ENCODE measurements at regions not wholly inside any gene's neighbourhood (a gene's known extent, or its start where the extent isn't known, plus 50 kb on each side); places are given as distances from the start of the nearest gene placed in this dataset.

DNA sequence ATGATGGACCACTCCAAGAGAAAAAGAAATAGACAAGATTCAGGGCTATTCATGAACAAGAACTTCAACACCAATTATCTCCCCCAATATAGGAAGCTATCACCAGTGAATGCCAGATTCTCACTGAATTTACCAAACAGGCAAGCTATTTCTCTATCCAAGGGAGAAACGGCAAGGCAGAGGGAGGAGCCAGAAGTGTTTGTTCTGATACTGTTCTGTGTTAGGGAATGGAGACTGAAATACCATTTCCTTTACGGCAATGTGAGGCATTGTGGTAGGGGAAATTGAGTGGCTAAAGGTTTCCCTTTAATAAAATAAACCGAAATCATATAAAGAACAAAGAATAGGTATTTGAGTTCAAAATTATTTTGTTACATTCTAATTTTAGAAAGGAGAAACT, 68.0 kb upstream of the ALDH1A1 start:
- TF ChIP-seq POLR2AphosphoS5 (IDR thresholded peaks at IDR 0.05; ENCODE audit: borderline replicate concordance, low read depth, low read length) (no peak), EZH2 (IDR thresholded peaks at IDR 0.05) (no peak)
